ENCODE measurements at regions not wholly inside any gene's neighbourhood (a gene's known extent, or its start where the extent isn't known, plus 50 kb on each side); places are given as distances from the start of the nearest gene placed in this dataset.

DNA sequence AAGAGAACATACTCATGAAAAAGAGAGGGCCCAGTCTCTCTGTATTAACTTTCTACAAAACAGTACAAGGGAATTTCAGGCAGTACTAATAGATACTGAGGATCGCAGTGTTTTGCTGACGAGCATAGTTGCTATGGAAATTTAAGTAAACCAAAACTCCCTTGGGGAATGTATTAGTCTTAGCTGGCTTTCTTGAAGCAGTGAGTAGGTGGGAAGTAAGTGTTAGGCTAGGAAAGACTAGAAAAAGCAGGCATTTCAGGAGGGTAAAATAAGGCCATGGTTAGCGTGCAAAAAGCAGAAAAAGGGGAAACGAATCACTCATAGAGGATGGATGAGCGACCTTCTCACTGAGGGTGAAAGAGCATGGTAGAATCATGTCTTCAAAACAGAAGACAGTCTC lies 84.3 kb upstream of the ACTBL2 start:
- no peaks in the 10 kb centered on the region for H3K36me3 ChIP-seq
- DNase-seq: no peak
- H3K9me3 ChIP-seq: no peaks in the 10 kb centered on the region
- H3K4me1 ChIP-seq: no peaks in the 10 kb centered on the region
- TF ChIP-seq, protein P1, sequence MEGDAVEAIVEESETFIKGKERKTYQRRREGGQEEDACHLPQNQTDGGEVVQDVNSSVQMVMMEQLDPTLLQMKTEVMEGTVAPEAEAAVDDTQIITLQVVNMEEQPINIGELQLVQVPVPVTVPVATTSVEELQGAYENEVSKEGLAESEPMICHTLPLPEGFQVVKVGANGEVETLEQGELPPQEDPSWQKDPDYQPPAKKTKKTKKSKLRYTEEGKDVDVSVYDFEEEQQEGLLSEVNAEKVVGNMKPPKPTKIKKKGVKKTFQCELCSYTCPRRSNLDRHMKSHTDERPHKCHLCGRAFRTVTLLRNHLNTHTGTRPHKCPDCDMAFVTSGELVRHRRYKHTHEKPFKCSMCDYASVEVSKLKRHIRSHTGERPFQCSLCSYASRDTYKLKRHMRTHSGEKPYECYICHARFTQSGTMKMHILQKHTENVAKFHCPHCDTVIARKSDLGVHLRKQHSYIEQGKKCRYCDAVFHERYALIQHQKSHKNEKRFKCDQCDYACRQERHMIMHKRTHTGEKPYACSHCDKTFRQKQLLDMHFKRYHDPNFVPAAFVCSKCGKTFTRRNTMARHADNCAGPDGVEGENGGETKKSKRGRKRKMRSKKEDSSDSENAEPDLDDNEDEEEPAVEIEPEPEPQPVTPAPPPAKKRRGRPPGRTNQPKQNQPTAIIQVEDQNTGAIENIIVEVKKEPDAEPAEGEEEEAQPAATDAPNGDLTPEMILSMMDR (IDR thresholded peaks at IDR 0.05 in 4 of 5, conservative IDR thresholded peaks at IDR 0.05 in 1 of 5): no peak
- no peak for TF ChIP-seq POLR2A (IDR thresholded peaks at IDR 0.05)
- H3K27ac ChIP-seq: no peak overlapping the region
- in situ Hi-C loops (cut with MboI; ENCODE audit: low sequenced_read_pairs in 4 of 4) (no loop called here), intact Hi-C loops (cut with DNase I; ENCODE audit: low total_unique reads) (no loop called here)
- no peak for ATAC-seq
- no peak overlapping the region for H3K4me3 ChIP-seq
- no peaks in the 10 kb centered on the region for H3K27me3 ChIP-seq

DNA sequence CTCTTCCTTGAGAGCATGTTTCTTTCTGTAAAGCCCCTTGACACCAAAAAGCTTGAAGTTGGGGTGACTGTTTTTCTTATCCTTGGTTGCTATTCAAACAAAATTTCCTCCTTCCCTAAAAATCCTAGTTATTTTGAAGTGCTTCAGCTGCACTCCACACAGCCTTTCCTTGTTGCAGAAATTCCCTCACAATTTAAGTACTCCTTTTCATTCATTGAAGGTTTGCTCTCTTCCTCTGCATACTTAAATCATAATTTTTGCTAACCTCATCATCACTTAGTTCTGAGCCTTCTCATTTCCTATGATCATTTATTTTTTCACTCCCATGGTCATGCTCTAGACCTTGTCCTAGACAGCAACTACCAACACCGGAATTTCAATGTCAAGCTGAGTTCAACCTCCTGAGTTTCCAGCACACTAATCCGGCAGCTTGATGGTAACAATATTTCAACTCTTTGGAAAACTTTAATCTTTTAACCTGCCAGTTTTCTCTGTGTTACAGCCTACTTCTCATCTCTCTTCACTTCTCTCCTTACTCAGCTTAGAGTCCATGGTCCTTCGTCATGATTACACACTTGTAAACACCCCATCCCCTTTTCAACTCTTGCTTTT lies 78.7 kb upstream of the ACTBL2 start:
- H3K4me3 ChIP-seq: no peak overlapping the region

DNA sequence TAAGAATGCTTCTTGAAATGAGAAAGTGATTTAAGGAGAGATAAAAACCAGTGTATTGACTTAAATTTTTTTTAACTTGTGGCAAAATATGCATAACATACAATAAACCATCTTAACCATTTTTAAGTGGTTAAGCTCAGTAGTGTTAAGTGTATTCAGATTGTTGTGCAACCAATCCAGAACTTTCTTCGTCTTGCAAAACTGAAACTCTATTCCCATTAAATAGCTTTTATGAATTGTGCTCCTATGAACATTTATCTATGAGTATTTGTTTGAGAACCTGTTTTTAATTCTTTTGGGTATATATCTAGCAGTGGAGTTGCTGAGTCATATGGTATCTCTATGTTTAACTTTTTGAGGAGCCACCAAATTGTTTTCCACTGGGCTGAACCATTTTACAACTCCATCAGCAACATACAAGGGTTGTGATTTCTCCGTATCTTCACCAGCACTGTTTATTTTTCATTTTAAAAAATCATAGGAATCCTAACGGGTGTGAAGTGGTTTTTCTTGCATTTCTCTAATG lies 76.6 kb upstream of the ACTBL2 start:
- in situ Hi-C loops (cut with MboI; ENCODE audit: low sequenced_read_pairs in 4 of 4): no loop called here
- Histone ChIP-seq H3K27ac (no peak overlapping the region), H3K4me3 (no peak overlapping the region), H3K36me3 (no peaks in the 10 kb centered on the region), H3K27me3 (no peaks in the 10 kb centered on the region), H3K4me1 (no peaks in the 10 kb centered on the region), H3K9me3 (no peaks in the 10 kb centered on the region)
- no peak for TF ChIP-seq POLR2A (IDR thresholded peaks at IDR 0.05)
- TF ChIP-seq, protein P1 (IDR thresholded peaks at IDR 0.05 in 4 of 5, conservative IDR thresholded peaks at IDR 0.05 in 1 of 5): no peak
- DNase-seq: no peak
- intact Hi-C loops (cut with DNase I; ENCODE audit: low total_unique reads): no loop called here
- ATAC-seq: no peak

More for the DNA sequence above, 78.7 kb upstream of the ACTBL2 start:
- H3K27ac ChIP-seq: no peak overlapping the region
- no peak for TF ChIP-seq POLR2A (IDR thresholded peaks at IDR 0.05)
- TF ChIP-seq, protein P1 (IDR thresholded peaks at IDR 0.05 in 4 of 5, conservative IDR thresholded peaks at IDR 0.05 in 1 of 5): no peak
- intact Hi-C loops (cut with DNase I; ENCODE audit: low total_unique reads) (no loop called here), in situ Hi-C loops (cut with MboI; ENCODE audit: low sequenced_read_pairs in 4 of 4) (no loop called here)
- no peaks in the 10 kb centered on the region for H3K27me3 ChIP-seq
- DNase-seq: no peak
- no peaks in the 10 kb centered on the region for H3K36me3 ChIP-seq
- no peaks in the 10 kb centered on the region for H3K9me3 ChIP-seq
- H3K4me1 ChIP-seq: no peaks in the 10 kb centered on the region
- no peak for ATAC-seq

DNA sequence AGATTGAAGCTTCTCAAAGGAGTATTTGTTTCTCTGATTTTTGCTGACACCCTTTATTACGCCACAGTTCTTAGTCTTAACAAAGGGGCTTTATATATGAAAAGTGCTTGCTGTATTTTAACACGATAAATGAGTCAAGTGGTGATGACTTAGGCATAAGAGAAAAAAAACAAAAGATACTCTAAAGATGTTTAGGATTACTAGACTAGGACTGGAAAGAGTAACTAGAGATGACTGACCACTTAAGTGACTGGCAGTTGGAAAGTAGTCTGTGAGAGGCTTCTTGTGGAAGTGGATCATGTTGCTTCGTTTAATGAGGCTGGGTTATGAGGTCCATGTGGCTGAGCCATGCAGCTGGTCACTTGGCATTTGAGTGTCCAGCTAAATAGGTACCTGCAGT lies 69.4 kb upstream of the ACTBL2 start:
- H3K27me3 ChIP-seq: no peaks in the 10 kb centered on the region
- in situ Hi-C loops (cut with MboI; ENCODE audit: low sequenced_read_pairs in 4 of 4) (no loop called here), intact Hi-C loops (cut with DNase I; ENCODE audit: low total_unique reads) (no loop called here)
- H3K9me3 ChIP-seq: no peaks in the 10 kb centered on the region
- H3K27ac ChIP-seq: no peak overlapping the region
- H3K36me3 ChIP-seq: no peaks in the 10 kb centered on the region
- peaks cover 12 to 17% of the 10 kb centered on the region in 2 donors for H3K4me1 ChIP-seq
- DNase-seq: no peak
- TF ChIP-seq POLR2A (IDR thresholded peaks at IDR 0.05): no peak
- TF ChIP-seq, protein P1 (IDR thresholded peaks at IDR 0.05 in 4 of 5, conservative IDR thresholded peaks at IDR 0.05 in 1 of 5): no peak
- peak; percentile 69 to 80 for ATAC-seq
- H3K4me3 ChIP-seq: no peak overlapping the region

DNA sequence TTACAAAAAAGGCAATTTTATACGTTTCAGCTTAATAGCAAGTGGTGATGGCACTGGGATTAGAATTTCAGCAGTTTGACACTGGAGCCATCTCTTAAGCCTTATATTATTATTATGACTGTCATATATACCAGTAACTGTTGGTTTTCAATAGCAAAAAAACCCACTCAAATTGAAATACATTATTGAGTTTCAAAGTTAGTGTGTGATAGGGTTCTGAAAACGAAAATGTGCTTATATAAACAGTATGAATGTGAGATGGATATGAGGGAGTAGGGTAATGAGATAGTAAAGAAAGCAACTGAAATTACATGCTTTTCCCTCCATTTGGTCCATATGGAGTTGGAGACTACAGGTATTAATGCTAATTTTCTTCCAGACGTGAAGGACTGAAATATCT lies 68.6 kb upstream of the ACTBL2 start:
- H3K27me3 ChIP-seq: no peaks in the 10 kb centered on the region
- DNase-seq (no peak), ATAC-seq (no peak)
- no peaks in the 10 kb centered on the region for H3K36me3 ChIP-seq
- no peak overlapping the region for H3K4me3 ChIP-seq
- H3K27ac ChIP-seq: no peak overlapping the region
- in situ Hi-C loops (cut with MboI; ENCODE audit: low sequenced_read_pairs in 4 of 4): no loop called here
- H3K4me1 ChIP-seq: peaks cover 12 to 17% of the 10 kb centered on the region in 2 donors
- H3K9me3 ChIP-seq: no peaks in the 10 kb centered on the region
- intact Hi-C loops (cut with DNase I; ENCODE audit: low total_unique reads): no loop called here
- TF ChIP-seq, protein P1 (IDR thresholded peaks at IDR 0.05 in 4 of 5, conservative IDR thresholded peaks at IDR 0.05 in 1 of 5): no peak
- no peak for TF ChIP-seq POLR2A (IDR thresholded peaks at IDR 0.05)
